PC-9 (cell line): ENCODE measurements at regions not wholly inside any gene's neighbourhood (a gene's known extent, or its start where the extent isn't known, plus 50 kb on each side); places are given as distances from the start of the nearest gene placed in this dataset.

Experiments used
- BruUV-seq: library from RNA; stranded (reverse); fragments of 400-500 nt; replicated peaks from 2 replicates; lab custom pipeline; 2021; lab: Mats Ljungman, UMichigan
- CTCF ChIA-PET: fragments of 300-600 bp; sonication (Branson Sonifier 250); formaldehyde crosslinking; loops from one replicate; lab custom pipeline; 2022; ENCODE audit warnings: antibody characterized with exemption; lab: Charles Lee
- POLR2A ChIA-PET: fragments of 300-600 bp; sonication (Branson Sonifier 250); formaldehyde crosslinking; loops from one replicate; lab custom pipeline; 2022; ENCODE audit warnings: antibody characterized with exemption; ENCODE audit not compliant: unreplicated experiment; lab: Charles Lee
- DNase-seq, 2 experiments: peaks; one replicate each; pipeline versions ENCODE4 v3.0.0 to v3.0.0-alpha.2; 2015 to 2022; ENCODE audit warnings: mixed read lengths in 1 of 2
- H2AFZ ChIP-seq: fragments of 200-600 bp; sonication (generic); 2 replicates; pipeline ENCODE4 v1.8.1; 2017; ENCODE audit warnings: antibody characterized with exemption
- H3F3A ChIP-seq: fragments of 200-600 bp; sonication (generic); 2 replicates; pipeline ENCODE4 v1.8.1; 2017; ENCODE audit warnings: antibody characterized with exemption, mild to moderate bottlenecking, low read depth; ENCODE audit not compliant: insufficient read depth
- H3K27ac ChIP-seq: fragments of 200-600 bp; sonication (generic); 2 replicates; pipeline ENCODE4 v1.6.1; 2016; ENCODE audit warnings: mixed run types
- H3K27me3 ChIP-seq: fragments of 200-600 bp; sonication (generic); 2 replicates; pipeline ENCODE4 v1.6.1; 2016; ENCODE audit warnings: low read depth, mixed run types; ENCODE audit not compliant: insufficient read depth
- H3K36me3 ChIP-seq: fragments of 200-600 bp; sonication (generic); 2 replicates; pipeline ENCODE4 v1.6.1; 2016; ENCODE audit warnings: low read depth, mixed run types
- H3K4me1 ChIP-seq: fragments of 200-600 bp; sonication (generic); replicated peaks from 2 replicates; pipeline ENCODE4 v1.6.1; 2016; ENCODE audit warnings: mixed run types; ENCODE audit not compliant: insufficient read depth
- H3K4me2 ChIP-seq: fragments of 200-600 bp; sonication (generic); 2 replicates; pipeline ENCODE4 v1.6.1; 2017; ENCODE audit warnings: mixed run types
- H3K4me3 ChIP-seq: fragments of 200-600 bp; sonication (generic); 2 replicates; pipeline ENCODE4 v1.6.1; 2016; ENCODE audit warnings: mixed run types
- H3K79me2 ChIP-seq: fragments of 200-600 bp; sonication (generic); 2 replicates; pipeline ENCODE4 v1.6.1; 2017; ENCODE audit warnings: low read depth, mixed run types
- H3K9me2 ChIP-seq: fragments of 200-600 bp; sonication (generic); 2 replicates; pipeline ENCODE4 v1.8.1; 2017; ENCODE audit warnings: mild to moderate bottlenecking; ENCODE audit not compliant: insufficient read depth
- H3K9me3 ChIP-seq: fragments of 200-600 bp; sonication (generic); 2 replicates; pipeline ENCODE4 v1.8.1; 2016; ENCODE audit warnings: low read depth; ENCODE audit not compliant: insufficient read depth
- H4K20me1 ChIP-seq: fragments of 200-600 bp; sonication (generic); 2 replicates; pipeline ENCODE4 v1.8.1; 2017; ENCODE audit not compliant: insufficient read depth
- CTCF ChIP-seq: fragments of 200-600 bp; sonication (generic); conservative IDR thresholded peaks from 2 replicates; pipeline ENCODE4 v1.6.1; 2017; ENCODE audit warnings: mixed run types, antibody characterized with exemption, mild to moderate bottlenecking, moderate library complexity
- EZH2 ChIP-seq: fragments of 200-600 bp; sonication (generic); IDR thresholded peaks from 2 replicates; pipeline ENCODE4 v1.8.0; 2017; ENCODE audit warnings: antibody characterized with exemption, low read depth
- intact Hi-C: fragments of 100-400 bp; cut with micrococcal nuclease; formaldehyde crosslinking; loops from one replicate; pipeline ENCODE4 v1.10.0; 2022; ENCODE audit not compliant: unreplicated experiment

DNA sequence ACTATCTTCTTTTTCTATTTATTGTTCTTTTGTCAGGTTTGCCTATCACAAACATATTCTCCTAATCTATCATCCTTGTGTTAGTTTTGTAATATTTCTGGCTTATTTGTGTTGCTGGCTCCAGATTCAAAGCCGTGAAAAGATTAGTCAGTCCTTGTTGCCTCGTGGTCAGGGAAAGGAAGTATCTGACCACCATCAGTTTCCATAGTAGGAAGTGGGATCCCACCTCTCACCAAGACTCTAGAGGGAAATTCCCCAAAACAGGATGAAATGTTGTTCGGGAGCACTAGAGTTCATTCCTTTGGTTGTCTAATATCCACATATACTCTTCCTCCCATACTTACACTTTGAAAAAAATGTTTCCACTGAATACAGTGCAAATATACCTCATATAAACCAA, 131.0 kb upstream of the HUWE1 start:
- TF ChIP-seq CTCF (no peak), EZH2 (no peak)
- Histone ChIP-seq H3K4me1 (no peaks in the 10 kb centered on the region), H2AFZ (no peak overlapping the region), H4K20me1 (no peaks in the 10 kb centered on the region), H3K27ac (no peak overlapping the region), H3K4me2 (no peak overlapping the region), H3K36me3 (no peaks in the 10 kb centered on the region), H3K9me2 (no peaks in the 10 kb centered on the region), H3F3A (no peaks in the 10 kb centered on the region), H3K79me2 (no peaks in the 10 kb centered on the region), H3K4me3 (no peak overlapping the region), H3K9me3 (no peaks in the 10 kb centered on the region), H3K27me3 (no peaks in the 10 kb centered on the region)
- CTCF ChIA-PET = no interaction called here
- intact Hi-C loops = no loop called here
- DNase-seq = no peak
- BruUV-seq = no TSS peak
- POLR2A ChIA-PET = no interaction called here

DNA sequence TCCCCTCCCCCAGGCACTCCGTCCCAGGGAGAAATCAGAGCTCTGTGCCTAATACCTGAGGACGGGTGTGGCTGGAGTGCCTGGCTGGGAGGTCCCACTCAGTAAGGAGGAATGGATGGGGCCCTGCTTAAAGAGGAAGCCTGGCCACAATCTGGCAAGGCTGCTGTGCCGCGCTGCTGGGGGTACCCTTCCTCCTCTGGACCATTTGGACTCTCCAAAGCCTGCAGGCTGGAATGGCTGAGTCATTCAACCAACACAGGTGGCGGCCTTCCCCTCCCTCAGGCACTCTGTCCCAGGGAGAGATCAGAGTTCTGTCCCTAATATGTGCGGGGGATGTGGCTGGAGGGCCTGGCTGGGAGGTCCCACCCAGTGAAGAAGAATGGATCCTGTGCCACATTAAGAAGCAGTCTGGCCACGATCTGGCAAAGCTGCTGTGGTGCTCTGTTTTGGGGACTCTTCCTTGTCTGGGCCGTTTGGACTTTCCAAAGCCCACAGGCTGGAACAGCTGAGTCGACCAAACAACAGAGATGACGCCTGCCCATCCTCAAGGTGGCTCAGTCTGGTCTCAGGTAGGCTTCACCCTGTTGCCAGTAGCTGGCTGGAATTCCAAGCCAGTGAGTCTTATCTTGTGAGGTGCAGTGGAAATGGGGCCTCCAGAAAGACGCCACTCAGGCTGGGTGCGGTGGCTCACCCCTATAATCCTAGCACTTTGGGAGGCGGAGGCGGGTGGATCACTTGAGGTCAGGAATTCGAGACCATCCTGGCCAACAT, 127.3 kb upstream of the HUWE1 start:
- Histone ChIP-seq H3K9me3 (no peaks in the 10 kb centered on the region), H2AFZ (no peak overlapping the region), H3K27ac (no peak overlapping the region), H3K4me1 (no peaks in the 10 kb centered on the region; the same call in 1 of the 2 replicates), H3K27me3 (no peaks in the 10 kb centered on the region), H3F3A (no peaks in the 10 kb centered on the region), H3K79me2 (no peaks in the 10 kb centered on the region), H3K4me2 (peak overlapping the region; percentile 51), H4K20me1 (no peaks in the 10 kb centered on the region), H3K9me2 (no peaks in the 10 kb centered on the region), H3K36me3 (no peaks in the 10 kb centered on the region), H3K4me3 (no peak overlapping the region)
- ChIA-PET CTCF (no interaction called here), POLR2A (interaction anchor here (0.5 to 1.1 kb wide), 4 partner anchors 100 to 130 kb away, joined by 3 to 19 read pairs (median 8); no protein-coding TSS in a partner anchor)
- peak; percentile 61 to 81 for DNase-seq
- intact Hi-C loops = loop anchor here (1.0 to 5.0 kb wide), 3 partner anchors 87 to 132 kb away; no protein-coding TSS in a partner anchor
- TF ChIP-seq CTCF = no peak
- no peak for TF ChIP-seq EZH2
- BruUV-seq = no TSS peak

DNA sequence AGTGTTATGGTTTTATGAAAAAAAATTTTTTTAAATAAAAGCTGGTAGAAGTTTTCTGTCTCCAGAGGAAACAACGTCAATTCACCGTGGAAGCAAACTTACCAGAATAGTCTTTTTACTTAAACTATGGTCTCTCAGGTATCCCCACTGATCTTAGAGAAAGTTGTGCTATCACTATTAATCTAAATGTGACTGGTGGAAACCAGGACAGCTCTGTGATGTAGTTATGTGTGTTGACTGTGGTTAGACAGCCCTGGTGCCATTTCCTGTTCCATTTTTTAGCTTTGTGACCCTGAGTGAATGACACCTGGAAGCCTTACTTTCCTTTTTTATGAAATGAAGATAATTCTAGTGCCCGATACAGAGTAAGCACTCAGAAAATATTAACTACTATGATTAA, 111.8 kb upstream of the HUWE1 start:
- ChIA-PET CTCF (no interaction called here), POLR2A (no interaction called here)
- H3K79me2 ChIP-seq = no peaks in the 10 kb centered on the region
- H3K27me3 ChIP-seq = no peaks in the 10 kb centered on the region
- intact Hi-C loops = no loop called here
- H3K4me3 ChIP-seq = no peak overlapping the region
- H2AFZ ChIP-seq = no peak overlapping the region
- H3K4me1 ChIP-seq = no peaks in the 10 kb centered on the region
- TF ChIP-seq CTCF (no peak), EZH2 (no peak)
- H3F3A ChIP-seq = no peaks in the 10 kb centered on the region
- no peak for DNase-seq
- H3K9me3 ChIP-seq = no peaks in the 10 kb centered on the region
- no peaks in the 10 kb centered on the region for H3K9me2 ChIP-seq
- H3K27ac ChIP-seq = no peak overlapping the region
- H3K36me3 ChIP-seq = no peaks in the 10 kb centered on the region
- BruUV-seq = no TSS peak
- H3K4me2 ChIP-seq = no peak overlapping the region
- no peaks in the 10 kb centered on the region for H4K20me1 ChIP-seq
